Embryonic facial prominence (tissue), 1 donor: ENCODE measurements at regions not wholly inside any gene's neighbourhood (a gene's known extent, or its start where the extent isn't known, plus 50 kb on each side); places are given as distances from the start of the nearest gene placed in this dataset.
"Not testable (repeated sequence)": the region's sequence is repeated elsewhere in the genome, so short reads cannot be mapped to it uniquely, and the experiment has no call there.

Source experiments
- DNase-seq: peaks from one replicate; pipeline ENCODE4 v3.0.0-alpha.2; 2016; ENCODE audit errors: extremely low spot score

- no peak for DNase-seq
Observed at GRCh38 chr3:106816838-106817237, 560.4 kb upstream of the CCDC54 start.

GRCh38 chr3:106817706-106818105, 559.5 kb upstream of the CCDC54 start:
- DNase-seq = no peak

GRCh38 chr3:106819440-106819839, 557.8 kb upstream of the CCDC54 start:
- DNase-seq = no peak

- DNase-seq = no peak
Observed at GRCh38 chr3:106820726-106821362, 556.4 kb upstream of the CCDC54 start.

- no peak for DNase-seq
Observed at GRCh38 chr3:106821801-106822200, 555.4 kb upstream of the CCDC54 start.

- DNase-seq = no peak
Observed at GRCh38 chr3:106822204-106822603, 555.0 kb upstream of the CCDC54 start.

GRCh38 chr3:106823701-106824100, 553.5 kb upstream of the CCDC54 start:
- no peak for DNase-seq

- DNase-seq = no peak
Observed at GRCh38 chr3:106824856-106825255, 552.4 kb upstream of the CCDC54 start.

- DNase-seq = no peak
Observed at GRCh38 chr3:106825962-106826605, 551.2 kb upstream of the CCDC54 start.

GRCh38 chr3:106826791-106827311, 550.4 kb upstream of the CCDC54 start:
- DNase-seq = no peak

- no peak for DNase-seq
Observed at GRCh38 chr3:106827515-106828213, 549.6 kb upstream of the CCDC54 start.

- DNase-seq = no peak
Observed at GRCh38 chr3:106829206-106829605, 548.0 kb upstream of the CCDC54 start.

GRCh38 chr3:106830334-106830733, 546.9 kb upstream of the CCDC54 start:
- DNase-seq = no peak

- DNase-seq = no peak
Observed at GRCh38 chr3:106836906-106837305, 540.3 kb upstream of the CCDC54 start.

- no peak for DNase-seq
Observed at GRCh38 chr3:106837616-106838015, 539.6 kb upstream of the CCDC54 start.

- DNase-seq = no peak
Observed at GRCh38 chr3:106839576-106840280, 537.5 kb upstream of the CCDC54 start.

GRCh38 chr3:106840319-106840718, 536.9 kb upstream of the CCDC54 start:
- DNase-seq = no peak

- no peak for DNase-seq
Observed at GRCh38 chr3:106842151-106842550, 535.1 kb upstream of the CCDC54 start.

GRCh38 chr3:106844638-106845037, 532.6 kb upstream of the CCDC54 start:
- no peak for DNase-seq

GRCh38 chr3:106848099-106848498, 529.1 kb upstream of the CCDC54 start:
- no peak for DNase-seq

- DNase-seq = no peak
Observed at GRCh38 chr3:106850437-106850836, 526.8 kb upstream of the CCDC54 start.

GRCh38 chr3:106858321-106858720, 518.9 kb upstream of the CCDC54 start:
- DNase-seq = not testable (repeated sequence)
